HG03064 (cell line): ENCODE measurements at regions not wholly inside any gene's neighbourhood (a gene's known extent, or its start where the extent isn't known, plus 50 kb on each side); places are given as distances from the start of the nearest gene placed in this dataset.

ENCODE experiments used
- ATAC-seq: cut with Tn5 transposase; IDR thresholded peaks from one replicate; pipeline ENCODE4 v1.9.1; 2021; ENCODE audit warnings: low read depth; ENCODE audit not compliant: unreplicated experiment

DNA sequence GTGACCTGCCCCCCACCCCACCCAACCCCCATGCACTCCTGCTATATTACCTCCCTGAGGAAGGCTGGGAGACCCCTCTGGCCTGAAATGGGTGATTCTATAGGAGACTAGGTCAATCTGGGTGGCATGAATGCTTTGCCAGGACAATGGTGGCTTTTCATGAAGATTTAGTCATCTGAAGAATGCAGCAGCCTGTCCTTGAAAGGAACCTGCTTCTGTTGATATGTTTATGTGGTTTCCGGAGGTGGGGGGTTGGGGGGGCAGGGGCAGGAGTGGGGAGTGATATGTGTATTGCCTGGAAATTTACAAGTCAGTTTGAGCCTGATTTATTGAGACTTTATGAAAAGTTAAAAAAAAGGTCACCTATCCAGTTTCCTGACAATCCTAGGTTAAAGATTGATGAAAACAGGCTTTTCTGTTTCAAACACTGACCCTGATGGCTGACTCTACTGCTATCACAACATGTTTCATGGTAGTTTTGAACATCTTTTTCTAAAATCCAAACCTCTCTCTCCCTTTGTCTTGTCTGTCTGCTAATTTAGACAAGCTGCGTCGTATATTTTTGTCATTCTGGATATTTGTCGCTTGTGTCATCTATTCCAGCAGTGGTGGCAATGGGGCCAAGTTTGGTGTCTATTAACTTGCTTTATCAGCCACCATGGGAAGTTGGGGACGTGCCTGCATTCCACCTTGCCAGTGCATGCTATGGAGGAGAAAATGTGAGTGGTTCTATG, 153.7 kb upstream of the EGFLAM start:
- ATAC-seq, result no peak

DNA sequence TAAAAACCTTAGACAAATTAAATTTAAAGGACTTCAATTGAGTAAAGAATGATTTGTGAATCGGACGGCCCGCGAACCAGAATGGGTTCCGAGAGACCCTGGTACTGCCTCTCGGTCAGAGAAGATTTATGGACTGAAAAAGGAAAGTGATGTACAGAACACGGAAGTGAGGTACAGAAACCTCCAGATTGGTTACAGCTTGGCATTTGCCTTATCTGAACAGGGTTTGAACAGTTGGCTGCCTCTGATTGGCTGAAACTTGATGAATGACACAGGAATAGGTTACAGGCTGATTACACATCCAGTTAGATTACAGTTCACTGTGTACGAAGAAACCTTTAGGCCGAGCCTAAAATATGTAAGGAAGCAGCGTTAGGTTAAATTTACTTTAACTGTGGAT, 156.5 kb upstream of the EGFLAM start:
- ATAC-seq, result no peak

DNA sequence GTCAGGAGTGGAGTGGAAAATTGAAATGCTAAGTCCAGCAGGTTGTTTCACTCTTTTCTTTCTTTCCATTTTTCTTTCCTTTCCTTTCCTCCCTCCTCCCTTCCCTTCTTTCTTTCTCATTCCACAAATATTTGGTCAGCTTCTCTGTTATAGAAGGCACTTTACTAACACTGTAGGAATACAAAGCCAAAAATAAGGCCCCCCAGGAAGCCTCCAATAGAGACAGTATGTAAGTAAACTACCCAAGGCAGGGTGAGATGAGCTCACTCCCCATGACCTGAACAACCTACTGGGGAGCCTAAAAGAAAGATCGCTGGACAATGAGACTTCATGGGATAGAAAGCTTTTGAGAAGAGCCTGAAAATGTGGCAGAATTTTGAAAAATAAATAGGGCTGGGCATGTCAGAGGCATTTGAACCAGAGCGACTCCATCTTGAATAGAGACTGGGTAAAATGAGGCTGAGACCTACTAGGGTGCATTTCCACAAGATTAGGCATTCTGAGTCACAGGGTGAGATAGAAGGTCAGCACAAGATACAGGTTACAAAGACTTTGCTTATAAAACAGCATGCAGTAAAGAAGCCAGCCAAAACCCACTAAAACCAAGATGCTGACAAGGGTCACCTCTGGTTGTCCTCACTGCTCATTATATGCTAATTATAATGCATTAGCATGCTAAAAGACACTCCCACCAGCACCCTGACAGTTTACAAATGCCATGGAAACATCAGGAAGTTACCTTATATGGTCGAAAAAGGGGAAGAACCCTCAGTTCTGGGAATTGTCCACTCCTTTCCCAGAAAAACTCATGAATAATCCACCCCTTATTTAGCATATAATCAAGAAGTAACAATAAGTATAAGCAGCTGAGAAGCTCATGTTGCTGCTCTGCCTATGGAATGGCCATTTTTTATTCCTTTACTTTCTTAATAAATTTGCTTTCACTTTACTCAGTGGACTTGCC, 158.9 kb upstream of the EGFLAM start:
- no peak for ATAC-seq

DNA sequence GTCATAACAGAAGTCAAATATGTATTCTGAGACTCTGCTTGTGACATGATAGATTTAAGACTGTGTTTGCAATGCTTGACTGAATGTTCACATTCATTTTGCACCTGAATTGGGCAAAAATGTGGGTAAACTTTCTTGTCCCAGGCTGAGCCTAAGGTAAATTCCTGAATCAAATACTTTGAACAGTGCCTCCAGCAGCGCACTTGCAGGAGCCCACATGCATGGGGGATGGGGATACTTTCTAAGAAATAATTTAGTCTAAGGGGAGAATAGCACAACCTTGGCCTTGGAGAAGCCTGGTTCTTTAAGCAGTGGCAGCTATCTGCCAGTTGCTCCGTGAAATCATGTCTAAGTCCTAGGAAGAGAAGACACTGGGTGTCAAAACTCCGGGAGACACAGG, 163.5 kb upstream of the EGFLAM start:
- no peak for ATAC-seq

DNA sequence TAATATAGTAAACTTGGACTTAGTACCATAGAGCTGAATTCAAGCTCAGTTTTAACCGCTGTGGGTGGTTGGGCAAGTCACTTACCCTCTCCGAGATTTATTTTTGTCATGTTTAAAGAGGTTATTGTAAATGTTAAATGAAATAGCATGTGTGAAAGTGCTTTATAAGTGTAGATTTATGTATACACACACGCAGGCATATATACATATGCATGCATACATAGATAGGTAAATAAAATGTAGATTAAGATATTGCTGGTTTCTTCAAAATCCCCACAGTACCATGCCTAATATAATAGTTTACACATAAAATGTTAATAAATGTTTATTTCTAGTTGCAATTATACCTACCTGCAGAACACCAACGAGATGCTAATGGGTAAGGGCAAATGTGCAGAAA, 164.5 kb upstream of the EGFLAM start:
- no peak for ATAC-seq

DNA sequence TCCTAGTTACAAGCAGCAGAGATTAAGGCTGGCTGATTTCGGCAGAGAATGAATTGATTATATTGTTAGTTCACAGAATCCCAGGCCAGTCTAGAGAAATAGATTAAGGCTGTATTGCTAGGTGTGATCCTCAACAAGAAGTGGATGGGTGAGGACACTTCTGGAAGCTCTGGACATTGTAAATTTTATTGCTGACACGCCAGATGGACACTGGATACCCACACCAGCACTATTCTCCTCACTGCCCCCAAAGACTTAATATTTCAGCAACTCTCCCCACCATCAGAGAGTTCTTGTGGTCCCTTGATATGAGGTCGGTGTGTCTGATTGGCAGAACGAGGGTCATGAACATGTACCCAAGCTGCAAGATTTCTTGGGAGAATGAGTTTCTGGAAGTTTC, 171.6 kb upstream of the EGFLAM start:
- ATAC-seq, result no peak

DNA sequence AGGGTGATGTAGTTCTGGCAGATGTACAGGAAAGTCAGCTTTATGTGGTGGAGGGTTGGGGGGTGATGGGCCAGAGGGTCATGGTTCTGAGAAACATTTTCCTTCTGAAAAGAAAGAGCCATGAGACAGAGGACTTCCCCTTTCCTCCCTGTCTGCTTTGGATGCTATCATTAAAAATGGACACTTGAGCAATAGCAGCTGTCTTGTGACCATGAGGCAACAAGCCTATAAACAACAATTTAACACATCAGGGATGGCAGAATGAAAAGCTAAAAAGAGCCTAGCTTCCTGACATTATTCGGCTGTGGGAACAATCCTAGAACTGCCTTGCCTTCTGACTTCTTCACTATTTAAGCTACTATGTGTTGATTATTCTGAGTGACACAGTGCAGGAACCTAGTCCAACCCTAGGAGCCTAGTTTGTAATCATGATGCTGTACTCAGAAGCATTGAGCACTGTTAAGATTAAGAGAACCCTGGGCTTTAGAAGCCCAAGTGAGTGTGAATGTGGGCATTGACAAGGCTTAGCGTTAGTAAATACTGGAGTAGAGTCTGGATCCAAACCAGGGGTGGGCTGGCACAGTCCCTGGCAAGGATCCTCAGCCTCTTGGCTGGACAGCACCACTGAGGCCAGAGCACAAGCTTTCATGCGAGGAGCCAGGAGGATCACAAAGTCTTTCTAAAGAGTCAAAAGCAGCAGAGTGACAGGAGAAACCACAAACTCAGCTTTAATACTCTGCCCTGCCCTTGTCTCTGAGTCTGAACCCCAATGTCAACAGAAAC, 178.5 kb upstream of the EGFLAM start:
- no peak for ATAC-seq

DNA sequence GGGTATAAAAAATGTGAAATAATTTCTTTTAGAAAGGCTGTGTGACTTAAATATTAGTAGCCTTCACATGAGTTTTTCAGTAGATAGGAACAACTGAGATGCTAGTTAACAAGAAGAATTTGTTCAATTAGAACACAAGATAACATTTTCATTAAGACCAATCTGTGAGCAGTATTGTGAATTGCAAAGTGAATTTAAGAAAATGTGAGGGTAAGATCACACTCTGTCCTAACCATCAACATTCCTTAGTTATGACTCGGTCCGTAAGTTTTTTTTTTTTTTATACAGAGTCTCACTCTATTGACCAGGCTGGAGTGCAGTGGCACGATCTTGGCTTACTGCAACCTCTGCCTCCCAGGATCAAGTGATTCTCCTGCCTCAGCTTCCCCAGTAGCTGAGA, 180.2 kb upstream of the EGFLAM start:
- no peak for ATAC-seq

DNA sequence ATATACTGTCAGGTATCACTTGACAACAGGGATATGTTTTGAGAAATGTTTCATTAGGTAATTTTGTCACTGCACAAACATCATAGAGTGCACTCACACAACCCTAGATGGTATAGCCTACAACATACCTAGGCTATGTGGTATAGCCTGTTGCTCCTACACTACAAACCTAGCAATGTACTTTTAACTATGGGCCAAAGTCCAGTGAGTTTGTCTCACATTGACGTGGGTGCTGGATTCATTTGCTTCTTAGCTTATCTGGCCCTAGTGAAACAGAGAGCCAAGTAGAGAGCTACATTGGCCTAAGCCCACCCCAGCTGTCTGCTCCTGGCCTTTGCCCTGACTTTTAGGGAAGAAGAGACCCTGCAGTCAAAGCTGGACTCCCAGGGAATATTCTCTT, 180.7 kb upstream of the EGFLAM start:
- ATAC-seq, result no peak

DNA sequence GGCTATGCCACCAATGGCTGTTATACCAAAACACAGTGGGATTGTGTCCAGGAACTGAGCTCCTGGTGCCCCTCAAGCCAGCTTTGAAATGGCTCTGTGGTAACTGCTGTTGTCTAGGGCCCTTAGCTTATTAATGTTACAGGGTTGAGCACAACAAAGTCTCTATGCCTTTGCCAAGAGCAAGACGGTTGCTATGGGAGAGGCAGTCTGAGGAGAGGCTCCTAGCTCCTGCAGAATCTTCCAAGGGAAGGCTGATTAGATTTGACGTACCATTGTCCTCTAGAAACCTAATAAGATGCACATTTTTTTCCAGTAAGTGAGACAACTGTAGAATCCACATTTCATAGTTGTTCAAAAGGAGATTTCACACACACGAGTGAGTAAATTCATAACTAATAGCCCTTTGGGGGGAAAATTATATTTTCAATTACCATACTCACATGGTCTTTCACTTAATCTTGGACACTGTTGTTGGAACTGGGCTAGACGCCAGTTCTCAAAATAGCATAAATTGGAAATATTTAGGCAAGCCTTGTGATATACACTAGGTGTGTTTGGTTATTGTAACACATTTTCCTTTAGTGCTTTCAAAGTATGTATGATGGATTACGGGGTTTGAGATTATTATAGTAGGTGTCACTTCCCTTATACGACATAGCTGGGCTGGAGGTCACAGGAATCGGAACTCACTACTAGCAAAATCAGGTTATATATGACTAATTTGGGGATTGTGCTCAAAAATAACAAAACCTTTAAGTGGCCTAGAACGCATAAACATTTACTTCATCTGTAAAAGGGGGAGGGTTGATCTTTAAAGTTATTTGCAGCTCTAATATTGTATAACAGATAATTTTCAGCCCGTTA, 186.3 kb upstream of the EGFLAM start:
- ATAC-seq, result no peak

DNA sequence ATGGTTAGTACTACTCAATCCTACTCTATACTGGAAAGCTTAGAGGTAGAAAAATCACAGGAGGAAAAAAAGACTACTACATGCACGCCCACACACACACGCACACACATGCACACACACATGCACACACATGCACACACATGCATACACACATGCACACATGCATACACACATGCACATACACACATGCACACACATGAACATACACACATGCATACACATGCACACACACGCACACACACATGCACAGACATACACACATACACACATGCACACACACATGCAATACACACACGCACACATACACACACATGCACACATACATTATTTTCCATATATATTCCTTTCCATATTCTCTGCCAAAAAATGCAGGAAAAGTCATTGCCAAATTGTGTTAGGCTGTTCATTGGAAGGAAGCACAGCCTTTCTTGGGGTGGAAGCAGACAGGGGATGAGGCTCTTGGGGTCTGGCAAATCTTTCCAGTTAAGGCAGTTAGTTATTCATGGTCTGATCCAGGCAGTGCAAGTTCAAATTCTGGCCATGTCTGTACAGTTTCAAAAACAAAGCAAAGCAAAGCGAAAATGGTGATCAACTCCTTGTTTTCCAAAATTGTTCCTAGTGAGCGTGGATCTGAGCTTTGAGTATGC, 187.9 kb upstream of the EGFLAM start:
- no peak for ATAC-seq

DNA sequence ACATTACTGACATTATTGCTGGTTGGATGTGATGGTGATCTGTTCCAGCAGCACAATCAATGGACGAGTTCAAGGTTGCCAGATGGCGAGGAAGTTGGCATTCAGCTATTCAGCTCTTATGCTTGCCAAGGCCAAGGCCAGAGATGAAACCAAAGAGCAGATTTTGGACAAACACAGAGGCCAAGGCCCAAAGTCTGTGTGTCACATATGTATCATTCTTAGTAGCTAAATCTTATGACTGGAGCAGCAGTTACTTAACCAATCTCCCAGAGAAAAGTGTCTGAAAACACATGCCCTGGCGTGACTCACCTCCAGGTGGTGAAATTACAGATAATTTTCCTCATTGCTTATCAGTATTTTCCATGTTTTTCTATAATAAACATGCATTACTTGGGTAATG, 189.0 kb upstream of the EGFLAM start:
- ATAC-seq, result no peak

DNA sequence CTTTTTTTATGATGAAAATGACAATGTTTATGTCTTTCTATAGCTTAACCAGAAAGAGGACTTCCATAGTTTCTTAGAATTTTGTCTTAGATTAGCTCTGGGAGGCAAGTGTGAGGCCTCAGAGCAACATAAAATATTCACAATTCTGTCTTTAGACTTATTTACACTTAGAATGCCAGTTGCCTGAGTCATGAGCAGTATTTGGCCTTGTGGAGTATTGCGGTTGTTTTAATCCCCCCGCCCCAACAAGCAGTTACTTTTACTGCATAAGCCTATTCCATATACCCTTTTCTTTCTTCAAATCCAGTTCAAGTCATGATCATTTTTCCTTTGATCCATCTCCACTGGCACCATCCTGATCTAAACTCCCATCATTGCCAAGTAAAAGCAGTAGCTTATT, 198.0 kb upstream of the EGFLAM start:
- ATAC-seq, result no peak

DNA sequence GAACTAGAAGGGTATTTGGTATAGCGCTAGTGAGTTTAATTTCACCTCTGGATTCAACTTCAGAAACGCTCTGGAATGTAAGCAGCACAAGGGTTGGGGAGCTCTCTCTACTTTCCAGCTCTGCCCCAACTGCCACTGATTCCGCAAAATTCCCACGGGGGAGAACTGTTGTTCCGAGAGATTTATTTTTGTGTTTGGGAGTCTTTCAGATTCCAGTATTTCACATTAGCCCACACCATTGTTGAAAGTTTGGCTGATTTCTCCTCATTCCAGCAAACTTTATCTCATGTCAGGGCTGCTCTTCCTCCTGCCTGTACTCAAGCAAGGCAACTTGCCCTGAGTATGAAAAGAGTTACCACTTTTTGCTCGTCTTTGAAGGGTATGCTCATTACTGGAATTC, 198.5 kb upstream of the EGFLAM start:
- no peak for ATAC-seq

DNA sequence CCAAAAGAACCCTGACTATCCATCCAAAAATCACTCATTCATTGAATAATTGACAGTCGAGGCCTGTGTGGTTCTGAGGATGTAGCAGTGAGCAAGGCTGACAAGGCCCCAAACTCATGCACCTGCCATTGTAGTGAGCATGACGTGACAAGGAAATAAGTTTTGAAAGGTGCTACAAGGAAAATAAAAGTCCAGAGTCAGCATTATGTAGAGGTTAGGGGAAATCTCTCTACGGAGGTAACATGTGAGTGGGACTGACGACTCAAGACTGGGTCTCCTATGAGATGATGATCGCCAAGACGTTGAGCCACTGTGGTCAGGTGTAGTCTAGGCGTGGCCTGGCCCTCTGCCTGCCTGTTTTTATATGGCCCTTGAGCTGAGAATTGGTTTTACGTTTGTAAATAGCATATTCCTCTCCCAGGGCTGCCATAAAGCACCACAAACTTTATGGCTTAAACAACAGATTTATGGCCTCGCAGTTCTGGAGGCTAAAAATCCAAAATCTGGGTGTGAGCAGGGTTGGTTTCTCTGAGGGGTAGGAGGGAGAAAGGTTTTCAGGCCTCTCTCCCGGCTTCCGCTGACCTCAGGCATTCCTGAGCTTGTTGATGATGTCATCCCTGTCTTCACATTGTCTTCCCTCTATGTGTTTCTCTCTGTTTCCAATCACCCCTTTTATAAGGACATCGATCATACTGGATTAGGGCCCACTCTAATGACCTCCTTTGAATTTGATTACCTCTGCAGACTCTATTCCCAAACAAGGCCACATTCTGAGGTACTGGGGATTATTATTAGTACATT, 206.4 kb upstream of the EGFLAM start:
- ATAC-seq, result no peak

DNA sequence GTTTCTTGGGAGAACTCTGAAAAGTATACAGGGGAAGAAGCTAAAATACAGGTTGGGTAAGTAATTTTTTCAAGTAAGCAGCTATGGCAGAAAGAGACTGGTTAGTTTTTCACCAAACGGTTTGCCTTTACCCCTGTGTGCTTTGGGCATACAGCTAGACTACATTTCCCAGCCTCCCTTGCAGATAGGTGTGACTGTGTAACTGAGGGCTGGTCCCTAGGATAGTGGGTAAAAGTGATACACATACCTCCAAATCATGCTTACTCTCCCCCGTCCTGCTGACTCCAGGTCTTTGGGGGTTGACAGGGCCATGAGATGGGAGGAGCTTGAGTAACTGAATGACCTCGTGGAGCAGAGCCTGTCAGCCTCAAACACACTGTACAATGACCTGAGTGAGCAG, 208.6 kb upstream of the GDNF start:
- no peak for ATAC-seq

DNA sequence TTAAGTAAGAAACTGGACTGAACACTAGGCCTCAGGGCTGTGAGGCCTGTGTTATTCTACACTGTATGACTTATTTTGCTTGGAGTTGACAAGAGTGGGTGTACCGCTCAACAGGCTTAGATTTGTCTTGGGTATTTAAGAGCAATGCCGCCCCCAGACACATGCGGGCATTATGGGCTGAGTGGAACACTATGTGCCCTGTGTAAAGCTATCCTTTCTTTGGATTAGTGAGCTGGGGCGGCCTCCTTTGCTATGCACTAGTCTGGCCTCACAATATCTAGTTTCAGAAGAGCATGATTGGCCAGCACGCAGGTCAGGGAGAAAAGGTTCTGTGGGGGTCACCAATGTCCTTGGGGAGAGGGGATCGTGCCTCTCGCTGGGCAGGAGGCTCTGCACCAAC, 206.3 kb upstream of the GDNF start:
- ATAC-seq, result no peak

DNA sequence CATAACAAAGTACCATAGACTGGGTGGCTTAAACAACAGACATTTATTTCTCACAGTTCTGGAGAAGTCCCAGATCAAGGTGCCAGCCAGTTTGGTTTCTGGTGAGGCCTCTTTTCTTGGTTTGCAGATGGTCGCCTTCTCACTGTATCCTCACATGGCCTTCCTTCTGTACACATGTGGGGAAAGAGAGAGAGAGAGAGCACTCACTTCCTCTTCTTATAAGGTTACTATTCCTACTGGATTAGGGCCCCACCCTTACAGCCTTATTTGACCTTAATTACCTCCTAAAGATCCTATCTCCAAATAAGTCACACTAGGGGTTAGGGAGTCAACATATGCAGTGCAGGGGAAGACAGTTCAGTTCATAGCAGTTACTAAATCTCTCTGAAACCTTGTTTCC, 205.6 kb upstream of the GDNF start:
- no peak for ATAC-seq

DNA sequence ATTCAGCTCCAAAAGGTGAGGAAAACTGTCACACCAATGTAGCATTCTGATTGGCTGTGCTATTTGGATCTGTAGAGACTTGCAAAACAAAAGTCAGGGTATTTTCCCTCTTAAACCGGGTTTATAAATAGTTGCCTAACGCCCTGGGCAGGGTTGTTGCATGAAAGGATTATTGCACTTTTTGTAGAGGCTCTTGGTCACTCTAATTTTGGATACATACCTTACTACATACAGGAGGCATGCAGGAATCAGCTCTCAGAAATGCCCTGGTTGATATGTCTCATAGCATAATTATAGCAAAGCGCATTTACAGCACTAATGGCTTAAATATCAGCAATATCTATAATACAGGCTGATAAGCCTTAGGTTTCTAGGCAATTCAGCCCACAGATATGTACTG, 200.0 kb upstream of the GDNF start:
- no peak for ATAC-seq
